ENCODE measurements at regions not wholly inside any gene's neighbourhood (a gene's known extent, or its start where the extent isn't known, plus 50 kb on each side); places are given as distances from the start of the nearest gene placed in this dataset.
A peak's percentile ranks its signal among the peaks of the same experiment; 100 is the strongest.

GRCh38 chr6:147005499-147005898, 198.7 kb upstream of the STXBP5 start:
- no peak overlapping the region for H3K4me3 ChIP-seq (replicated peaks; ENCODE audit: low read depth, low read length)
- TF ChIP-seq, protein P1, sequence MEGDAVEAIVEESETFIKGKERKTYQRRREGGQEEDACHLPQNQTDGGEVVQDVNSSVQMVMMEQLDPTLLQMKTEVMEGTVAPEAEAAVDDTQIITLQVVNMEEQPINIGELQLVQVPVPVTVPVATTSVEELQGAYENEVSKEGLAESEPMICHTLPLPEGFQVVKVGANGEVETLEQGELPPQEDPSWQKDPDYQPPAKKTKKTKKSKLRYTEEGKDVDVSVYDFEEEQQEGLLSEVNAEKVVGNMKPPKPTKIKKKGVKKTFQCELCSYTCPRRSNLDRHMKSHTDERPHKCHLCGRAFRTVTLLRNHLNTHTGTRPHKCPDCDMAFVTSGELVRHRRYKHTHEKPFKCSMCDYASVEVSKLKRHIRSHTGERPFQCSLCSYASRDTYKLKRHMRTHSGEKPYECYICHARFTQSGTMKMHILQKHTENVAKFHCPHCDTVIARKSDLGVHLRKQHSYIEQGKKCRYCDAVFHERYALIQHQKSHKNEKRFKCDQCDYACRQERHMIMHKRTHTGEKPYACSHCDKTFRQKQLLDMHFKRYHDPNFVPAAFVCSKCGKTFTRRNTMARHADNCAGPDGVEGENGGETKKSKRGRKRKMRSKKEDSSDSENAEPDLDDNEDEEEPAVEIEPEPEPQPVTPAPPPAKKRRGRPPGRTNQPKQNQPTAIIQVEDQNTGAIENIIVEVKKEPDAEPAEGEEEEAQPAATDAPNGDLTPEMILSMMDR (IDR thresholded peaks at IDR 0.05; ENCODE audit: low read depth, low read length, missing control alignments), result peak; percentile 10
- no peak for DNase-seq (ENCODE audit: extremely low read depth, low read depth)

DNA sequence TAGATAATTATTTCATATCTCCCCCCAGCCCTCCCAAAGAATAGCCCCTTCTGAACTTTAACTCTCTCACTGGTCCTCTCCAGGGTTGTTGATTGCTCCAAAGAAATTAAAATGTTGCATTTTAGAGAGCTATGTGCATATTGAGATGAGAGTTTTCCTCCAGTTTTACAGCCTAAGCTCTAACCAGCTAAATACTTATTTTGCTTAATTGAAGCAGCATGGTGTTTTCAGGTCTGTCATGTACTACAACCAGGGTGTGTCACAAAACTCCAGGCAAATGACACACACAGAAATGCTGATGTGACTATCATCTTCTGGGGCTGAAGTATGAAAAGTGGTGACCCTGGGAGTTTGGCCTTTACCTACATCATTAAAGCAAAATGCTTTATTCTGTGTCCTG, 196.8 kb upstream of the STXBP5 start:
- H3K4me3 ChIP-seq (replicated peaks; ENCODE audit: low read depth, low read length), result no peak overlapping the region
- TF ChIP-seq, protein P1 (IDR thresholded peaks at IDR 0.05; ENCODE audit: low read depth, low read length, missing control alignments), result no peak
- DNase-seq (ENCODE audit: extremely low read depth, low read depth), result no peak

DNA sequence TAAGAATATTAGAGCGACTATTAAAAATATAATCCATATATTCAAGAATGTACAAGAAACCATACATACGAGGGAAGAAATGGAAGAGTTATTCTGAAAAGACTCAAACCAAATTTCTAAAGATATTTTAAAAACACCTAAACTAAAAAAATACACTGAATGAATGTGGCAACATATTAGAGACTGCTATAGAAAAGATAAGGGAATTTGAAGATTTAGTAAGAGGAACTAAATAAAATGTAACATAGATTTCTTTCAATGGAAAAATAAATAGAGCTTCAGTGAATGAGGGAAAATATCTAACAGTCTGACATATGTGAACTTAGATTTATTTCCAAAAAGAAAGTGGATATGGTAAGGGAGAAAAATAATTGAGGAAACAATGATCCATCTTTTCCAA, 194.9 kb upstream of the STXBP5 start:
- TF ChIP-seq, protein P1 (IDR thresholded peaks at IDR 0.05; ENCODE audit: low read depth, low read length, missing control alignments), result no peak
- H3K4me3 ChIP-seq (replicated peaks; ENCODE audit: low read depth, low read length), result no peak overlapping the region
- no peak for DNase-seq (ENCODE audit: extremely low read depth, low read depth)

- no peak for DNase-seq (ENCODE audit: extremely low read depth, low read depth)
Measured at GRCh38 chr6:147015674-147016073, 188.5 kb upstream of the STXBP5 start.

DNA sequence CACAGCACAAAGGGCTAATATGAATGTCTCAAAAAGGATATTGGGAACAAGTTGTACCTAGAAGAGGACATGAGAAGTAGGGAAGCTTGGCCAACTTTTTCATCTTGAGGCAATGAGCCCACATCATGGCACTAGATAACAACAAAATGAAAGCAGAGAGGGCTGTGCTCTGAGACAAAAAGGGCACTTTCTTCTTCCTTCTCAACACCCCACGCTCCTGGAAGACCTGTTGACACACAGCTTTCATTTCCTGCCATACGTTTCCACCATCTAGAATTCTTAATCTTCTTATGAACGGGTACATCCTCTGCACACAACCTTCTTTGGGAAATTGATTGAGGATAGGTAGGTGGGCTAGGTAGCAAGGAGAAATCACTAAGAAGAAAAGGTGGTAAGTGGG, 187.8 kb upstream of the STXBP5 start:
- no peak overlapping the region for H3K4me3 ChIP-seq (replicated peaks; ENCODE audit: low read depth, low read length)
- TF ChIP-seq, protein P1 (IDR thresholded peaks at IDR 0.05; ENCODE audit: low read depth, low read length, missing control alignments), result no peak
- DNase-seq (ENCODE audit: extremely low read depth, low read depth), result no peak

More at GRCh38 chr6:147015674-147016073, 188.5 kb upstream of the STXBP5 start:
- TF ChIP-seq, protein P1 (IDR thresholded peaks at IDR 0.05; ENCODE audit: low read depth, low read length, missing control alignments), result no peak
- H3K4me3 ChIP-seq (replicated peaks; ENCODE audit: low read depth, low read length), result no peak overlapping the region

DNA sequence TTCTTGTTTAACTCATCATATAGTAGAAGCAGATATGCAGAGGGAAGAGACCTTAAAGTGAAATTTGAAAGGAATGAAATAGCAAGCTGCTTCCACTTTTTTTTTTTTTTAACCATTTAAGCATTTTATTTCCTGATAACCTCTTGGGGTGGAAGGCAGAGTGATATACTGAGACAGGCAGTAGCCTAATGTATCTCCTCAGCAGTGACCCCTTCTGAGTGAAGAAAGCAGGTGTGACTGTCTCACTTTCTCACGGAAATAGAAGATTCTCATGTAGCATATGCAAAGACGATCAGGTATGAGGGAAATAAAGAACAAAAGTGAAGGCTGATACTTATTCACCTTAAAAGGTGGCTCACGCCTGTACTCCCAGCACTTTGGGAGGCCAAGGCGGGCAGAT, 187.1 kb upstream of the STXBP5 start:
- H3K4me3 ChIP-seq (replicated peaks; ENCODE audit: low read depth, low read length), result no peak overlapping the region
- TF ChIP-seq, protein P1 (IDR thresholded peaks at IDR 0.05; ENCODE audit: low read depth, low read length, missing control alignments), result no peak
- no peak for DNase-seq (ENCODE audit: extremely low read depth, low read depth)

DNA sequence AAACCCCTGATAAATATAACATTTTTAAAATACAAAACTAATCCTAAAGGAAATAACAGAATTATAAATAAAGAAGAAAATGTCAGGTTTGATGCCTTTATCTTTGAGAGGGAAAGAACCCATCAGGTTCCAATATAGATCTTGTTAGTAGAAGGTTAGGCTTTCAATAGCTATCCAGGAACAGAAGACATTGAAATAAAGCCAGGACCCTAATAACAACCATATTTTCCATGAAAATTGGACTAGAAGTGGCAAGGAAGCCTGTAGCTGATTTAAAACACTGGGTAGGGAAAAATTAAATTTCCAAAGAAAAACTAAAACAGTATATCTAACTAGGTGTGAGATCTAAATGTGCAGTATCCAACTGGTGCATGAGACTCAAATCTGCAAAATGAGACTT, 185.2 kb upstream of the STXBP5 start:
- no peak for DNase-seq (ENCODE audit: extremely low read depth, low read depth)
- H3K4me3 ChIP-seq (replicated peaks; ENCODE audit: low read depth, low read length), result no peak overlapping the region
- TF ChIP-seq, protein P1 (IDR thresholded peaks at IDR 0.05; ENCODE audit: low read depth, low read length, missing control alignments), result no peak
